ENCODE measurements at regions not wholly inside any gene's neighbourhood (a gene's known extent, or its start where the extent isn't known, plus 50 kb on each side); places are given as distances from the start of the nearest gene placed in this dataset.

GRCh38 chr4:163702736-163703135 is 208.2 kb downstream of the TMA16 start:
- Histone ChIP-seq H3K9me3 (ENCODE audit: control insufficient read depth, insufficient read depth, low read length) (no peaks in the 10 kb centered on the region), H3K4me1 (ENCODE audit: control insufficient read depth, insufficient read depth, low read length) (no peaks in the 10 kb centered on the region), H3K27ac (ENCODE audit: low read length) (no peak overlapping the region), H3K36me3 (ENCODE audit: control insufficient read depth, insufficient read depth, low read length) (no peaks in the 10 kb centered on the region), H3K4me3 (ENCODE audit: low read length) (no peak overlapping the region), H3K27me3 (ENCODE audit: control insufficient read depth, insufficient read depth, low read length) (no peaks in the 10 kb centered on the region)
- DNase-seq (no peak), ATAC-seq (no peak)
- Mint-ChIP-seq H3K27me3 (ENCODE audit: low read depth in 2 of 2) (no peaks in the 10 kb centered on the region), H3K4me1 (no peaks in the 10 kb centered on the region), H3K27ac (no peak overlapping the region), H3K36me3 (no peaks in the 10 kb centered on the region), H3K4me3 (no peak overlapping the region), H3K9me3 (peaks cover 0 to 2% of the 10 kb centered on the region in 2 donors)
- no peak for TF ChIP-seq CTCF (IDR thresholded peaks at IDR 0.05)
- intact Hi-C loops (cut with micrococcal nuclease), result no loop called here
- 72% methylated on average over 4 of the region's 4 CpGs for WGBS (ENCODE audit: insufficient coverage)

GRCh38 chr4:163703251-163703650 is 208.8 kb downstream of the TMA16 start:
- TF ChIP-seq CTCF (IDR thresholded peaks at IDR 0.05), result no peak
- peaks cover 0 to 2% of the 10 kb centered on the region in 2 donors for H3K9me3 Mint-ChIP-seq
- no peaks in the 10 kb centered on the region for H3K4me1 ChIP-seq (ENCODE audit: control insufficient read depth, insufficient read depth, low read length)
- H3K4me3 Mint-ChIP-seq, result no peak overlapping the region
- intact Hi-C loops (cut with micrococcal nuclease), result no loop called here
- no peak overlapping the region for H3K4me3 ChIP-seq (ENCODE audit: low read length)
- no peaks in the 10 kb centered on the region for H3K36me3 ChIP-seq (ENCODE audit: control insufficient read depth, insufficient read depth, low read length)
- H3K27ac ChIP-seq (ENCODE audit: low read length), result no peak overlapping the region
- no peaks in the 10 kb centered on the region for H3K27me3 ChIP-seq (ENCODE audit: control insufficient read depth, insufficient read depth, low read length)
- no peaks in the 10 kb centered on the region for H3K4me1 Mint-ChIP-seq
- H3K36me3 Mint-ChIP-seq, result no peaks in the 10 kb centered on the region
- no peak overlapping the region for H3K27ac Mint-ChIP-seq
- H3K27me3 Mint-ChIP-seq (ENCODE audit: low read depth in 2 of 2), result no peaks in the 10 kb centered on the region
- WGBS (ENCODE audit: insufficient coverage), result 50% methylated on average over 1 of the region's 1 CpG
- H3K9me3 ChIP-seq (ENCODE audit: control insufficient read depth, insufficient read depth, low read length), result no peaks in the 10 kb centered on the region
- ATAC-seq (no peak), DNase-seq (no peak)

GRCh38 chr4:163707873-163708272 is 213.4 kb downstream of the TMA16 start:
- H3K27ac Mint-ChIP-seq, result no peak overlapping the region
- no peak overlapping the region for H3K27ac ChIP-seq (ENCODE audit: low read length)
- H3K27me3 ChIP-seq (ENCODE audit: control insufficient read depth, insufficient read depth, low read length), result no peaks in the 10 kb centered on the region
- no peaks in the 10 kb centered on the region for H3K4me1 ChIP-seq (ENCODE audit: control insufficient read depth, insufficient read depth, low read length)
- H3K27me3 Mint-ChIP-seq (ENCODE audit: low read depth in 2 of 2), result no peaks in the 10 kb centered on the region
- no peaks in the 10 kb centered on the region for H3K36me3 ChIP-seq (ENCODE audit: control insufficient read depth, insufficient read depth, low read length)
- ATAC-seq (no peak), DNase-seq (no peak)
- no peaks in the 10 kb centered on the region for H3K9me3 ChIP-seq (ENCODE audit: control insufficient read depth, insufficient read depth, low read length)
- no peak for TF ChIP-seq CTCF (IDR thresholded peaks at IDR 0.05)
- no peaks in the 10 kb centered on the region for H3K36me3 Mint-ChIP-seq
- H3K9me3 Mint-ChIP-seq, result peaks cover 0 to 4% of the 10 kb centered on the region in 2 donors
- H3K4me1 Mint-ChIP-seq, result no peaks in the 10 kb centered on the region
- no peak overlapping the region for H3K4me3 ChIP-seq (ENCODE audit: low read length)
- no peak overlapping the region for H3K4me3 Mint-ChIP-seq
- intact Hi-C loops (cut with micrococcal nuclease), result no loop called here

- no peak for TF ChIP-seq CTCF (IDR thresholded peaks at IDR 0.05)
- Histone ChIP-seq H3K27ac (ENCODE audit: low read length) (no peak overlapping the region), H3K9me3 (ENCODE audit: control insufficient read depth, insufficient read depth, low read length) (no peaks in the 10 kb centered on the region), H3K4me3 (ENCODE audit: low read length) (no peak overlapping the region), H3K27me3 (ENCODE audit: control insufficient read depth, insufficient read depth, low read length) (no peaks in the 10 kb centered on the region), H3K36me3 (ENCODE audit: control insufficient read depth, insufficient read depth, low read length) (no peaks in the 10 kb centered on the region), H3K4me1 (ENCODE audit: control insufficient read depth, insufficient read depth, low read length) (no peaks in the 10 kb centered on the region)
- intact Hi-C loops (cut with micrococcal nuclease), result no loop called here
- Mint-ChIP-seq H3K27ac (no peak overlapping the region), H3K9me3 (peaks cover 0 to 4% of the 10 kb centered on the region in 2 donors), H3K36me3 (no peaks in the 10 kb centered on the region), H3K4me3 (no peak overlapping the region), H3K4me1 (no peaks in the 10 kb centered on the region), H3K27me3 (ENCODE audit: low read depth in 2 of 2) (no peaks in the 10 kb centered on the region)
- WGBS (ENCODE audit: insufficient coverage), result no CpG with 5 or more reads among the region's 1 CpG
- ATAC-seq (no peak), DNase-seq (no peak)
These were observed 215.1 kb downstream of the TMA16 start for GRCh38 chr4:163709601-163710000.

Data from natural killer cell (primary cell).